HCT116 (cell line): ENCODE measurements at regions not wholly inside any gene's neighbourhood (a gene's known extent, or its start where the extent isn't known, plus 50 kb on each side); places are given as distances from the start of the nearest gene placed in this dataset.

ENCODE experiments used
- ATAC-seq: fragments of 200-7000 bp; cut with Tn5 transposase; 2 replicates; pipeline ENCODE4 v1.9.1; 2020; ENCODE audit warnings: mild to moderate bottlenecking, moderate library complexity
- BruUV-seq: library from RNA; stranded (reverse); fragments of 400-500 nt; replicated peaks from 2 replicates; lab custom pipeline; 2021; lab: Mats Ljungman, UMichigan
- CTCF ChIA-PET: fragments of 300-600 bp; sonication (Branson Sonifier 250); formaldehyde crosslinking; loops from one replicate; lab custom pipeline; 2021; ENCODE audit warnings: antibody characterized with exemption; lab: Charles Lee
- POLR2A ChIA-PET: fragments of 300-600, 350-600 bp; sonication (Branson Sonifier 250); formaldehyde crosslinking; loops from one replicate; lab custom pipeline; 2021; ENCODE audit warnings: antibody characterized with exemption; lab: Charles Lee
- RAD21 ChIA-PET, 2 experiments: fragments of 300-600 bp; sonication (Branson Sonifier 250); formaldehyde crosslinking; loops; one replicate each; lab custom pipeline; 2023; ENCODE audit warnings: low total read pairs in 2 of 2; ENCODE audit not compliant: uncharacterized antibody in 2 of 2, unreplicated experiment in 2 of 2, low non-redundant PET in 1 of 2; lab: Charles Lee
- DNase-seq: peaks from one replicate; pipeline ENCODE4 v3.0.0-alpha.2; 2010; ENCODE audit warnings: low read depth, low spot score
- H2AFZ ChIP-seq: fragments of 200-600 bp; shearing (Covaris generic), sonication (generic); 2 replicates; pipeline ENCODE4 v1.6.1; 2017; ENCODE audit warnings: low read depth, mixed run types, mixed read lengths, antibody characterized with exemption, low read length; ENCODE audit not compliant: poor library complexity, severe bottlenecking
- H3K27ac ChIP-seq: 2 replicates; pipeline ENCODE4 v1.5.1; 2012; ENCODE audit warnings: low read depth, low read length
- H3K27me3 ChIP-seq: fragments of 200-600 bp; sonication (generic); 2 replicates; pipeline ENCODE4 v1.6.1; 2016; ENCODE audit warnings: mixed run types, low read length, mixed read lengths; ENCODE audit not compliant: insufficient read depth
- H3K36me3 ChIP-seq, 2 experiments: fragments of 200-500 bp in 1 of 2; fragments of 200-600 bp in 1 of 2; sonication (Bioruptor generic) in 1 of 2; sonication (generic) in 1 of 2; 2 replicates each; pipeline versions ENCODE4 v1.5.1 to v1.6.1; 2014 to 2016; ENCODE audit warnings: low read length in 2 of 2, inconsistent platforms in 1 of 2, mixed read lengths in 1 of 2, mixed run types in 1 of 2; ENCODE audit not compliant: insufficient read depth in 2 of 2, control insufficient read depth in 1 of 2
- H3K4me1 ChIP-seq, 2 experiments: fragments of 200-600 bp in 1 of 2; sonication (generic) in 1 of 2; 2 replicates each; pipeline versions ENCODE4 v1.5.1 to v1.6.1; 2012 to 2017; ENCODE audit warnings: low read length in 2 of 2, inconsistent platforms in 1 of 2, mild to moderate bottlenecking in 1 of 2, mixed read lengths in 1 of 2, mixed run types in 1 of 2, moderate library complexity in 1 of 2; ENCODE audit not compliant: insufficient read depth in 2 of 2, control insufficient read depth in 1 of 2
- H3K4me2 ChIP-seq: fragments of 200-600 bp; sonication (generic); 2 replicates; pipeline ENCODE4 v1.6.1; 2017; ENCODE audit warnings: mixed run types, low read length, mixed read lengths
- H3K4me3 ChIP-seq, 2 experiments: fragments of 200-600 bp in 1 of 2; sonication (generic) in 1 of 2; replicated peaks in 1 of 2; 2 replicates each; pipeline ENCODE4 v1.5.1; 2011 to 2016; ENCODE audit warnings: low read length in 2 of 2, control low read depth in 1 of 2, low read depth in 1 of 2, mild to moderate bottlenecking in 1 of 2, mixed read lengths in 1 of 2, mixed run types in 1 of 2
- H3K79me2 ChIP-seq: fragments of 200-600 bp; sonication (generic); 2 replicates; pipeline ENCODE4 v1.6.1; 2017; ENCODE audit warnings: mild to moderate bottlenecking, mixed run types, low read length, moderate library complexity, mixed read lengths; ENCODE audit not compliant: insufficient read depth
- H3K9ac ChIP-seq: fragments of 200-600 bp; sonication (generic); 2 replicates; pipeline ENCODE4 v1.6.1; 2016; ENCODE audit warnings: low read length, mixed read lengths
- H3K9me2 ChIP-seq: fragments of 200-600 bp; sonication (generic), shearing (Covaris generic); 2 replicates; pipeline ENCODE4 v1.6.1; 2017; ENCODE audit warnings: mixed run types, mild to moderate bottlenecking, moderate library complexity; ENCODE audit not compliant: insufficient read depth
- H3K9me3 ChIP-seq, 2 experiments: fragments of 200-500 bp in 1 of 2; fragments of 200-600 bp in 1 of 2; sonication (Bioruptor generic) in 1 of 2; sonication (generic) in 1 of 2; 2 replicates each; pipeline ENCODE4 v1.6.1; 2014 to 2017; ENCODE audit warnings: low read length in 2 of 2, mixed read lengths in 2 of 2, inconsistent platforms in 1 of 2, low read depth in 1 of 2, mild to moderate bottlenecking in 1 of 2, mixed run types in 1 of 2, moderate library complexity in 1 of 2; ENCODE audit not compliant: control insufficient read depth in 1 of 2, insufficient read depth in 1 of 2
- H4K20me1 ChIP-seq: fragments of 200-600 bp; sonication (generic), shearing (Covaris generic); 2 replicates; pipeline ENCODE4 v1.6.1; 2017; ENCODE audit warnings: mixed run types, mild to moderate bottlenecking, moderate library complexity; ENCODE audit not compliant: insufficient read depth
- CBX3 ChIP-seq: IDR thresholded peaks from 2 replicates; pipeline ENCODE4 v1.6.1; 2012; ENCODE audit warnings: low read depth
- CEBPB ChIP-seq: IDR thresholded peaks from 2 replicates; pipeline ENCODE4 v1.6.1; 2012; ENCODE audit warnings: low read depth
- EGR1 ChIP-seq: IDR thresholded peaks from 2 replicates; pipeline ENCODE4 v1.6.1; 2012; ENCODE audit warnings: low read depth
- ELF1 ChIP-seq: IDR thresholded peaks from 2 replicates; pipeline ENCODE4 v1.6.1; 2012; ENCODE audit warnings: low read depth, borderline replicate concordance
- EZH2 ChIP-seq: fragments of 200-600 bp; sonication (generic); IDR thresholded peaks from 2 replicates; pipeline ENCODE4 v1.6.1; 2017; ENCODE audit warnings: antibody characterized with exemption, mixed run types
- EZH2phosphoT487 ChIP-seq: fragments of 200-600 bp; IDR thresholded peaks from 2 replicates; pipeline ENCODE4 v1.6.1; 2018; ENCODE audit warnings: antibody characterized with exemption, borderline replicate concordance
- FOSL1 ChIP-seq: IDR thresholded peaks from 2 replicates; pipeline ENCODE4 v1.6.1; 2012; ENCODE audit warnings: low read depth
- POLR2A ChIP-seq: IDR thresholded peaks from 2 replicates; pipeline ENCODE4 v1.7.0; 2011; ENCODE audit warnings: borderline replicate concordance; ENCODE audit not compliant: insufficient read depth, insufficient read length; ENCODE audit errors: extremely low read depth
- POLR2AphosphoS5 ChIP-seq: IDR thresholded peaks from 2 replicates; pipeline ENCODE4 v1.6.1; 2011; ENCODE audit warnings: mild to moderate bottlenecking, low read depth, low read length, moderate library complexity
- RAD21 ChIP-seq: IDR thresholded peaks from 2 replicates; pipeline ENCODE4 v1.6.1; 2012; ENCODE audit warnings: low read depth, mild to moderate bottlenecking
- SIN3A ChIP-seq: IDR thresholded peaks from 2 replicates; pipeline ENCODE4 v1.6.1; 2012; ENCODE audit warnings: low read depth
- SP1 ChIP-seq: IDR thresholded peaks from 2 replicates; pipeline ENCODE4 v1.6.1; 2012; ENCODE audit warnings: low read depth
- YY1 ChIP-seq: IDR thresholded peaks from 2 replicates; pipeline ENCODE4 v1.6.1; 2011; ENCODE audit warnings: low read length, low read depth, moderate library complexity, mild to moderate bottlenecking; ENCODE audit not compliant: insufficient replicate concordance; ENCODE audit errors: extremely low read depth
- ZFX ChIP-seq: fragments of 450-650 bp; IDR thresholded peaks from 2 replicates; pipeline ENCODE4 v1.6.1; 2017
- ZNF274 ChIP-seq: fragments of 200-500 bp; sonication (Bioruptor generic); IDR thresholded peaks from 2 replicates; pipeline ENCODE4 v1.6.1; 2014; ENCODE audit warnings: mild to moderate bottlenecking, low read depth, low read length, inconsistent platforms
- intact Hi-C: fragments of 100-400 bp; cut with micrococcal nuclease; formaldehyde crosslinking; loops from 2 replicates; pipeline ENCODE4 v1.10.0; 2022
- TF ChIP-seq, protein P1 (sequence below): IDR thresholded peaks from 2 replicates; pipeline ENCODE4 v1.6.1; 2012
- TF ChIP-seq, protein P2 (sequence below), 3 experiments: fragments of 200-600 bp in 1 of 3; sonication (generic) in 1 of 3; IDR thresholded peaks in 2 of 3; conservative IDR thresholded peaks in 1 of 3; 2 replicates each; pipeline ENCODE4 v1.5.1; 2012 to 2017; ENCODE audit warnings: low read depth in 2 of 3, low read length in 2 of 3, antibody characterized with exemption in 1 of 3, borderline replicate concordance in 1 of 3, control low read depth in 1 of 3, mild to moderate bottlenecking in 1 of 3, mixed read lengths in 1 of 3, mixed run types in 1 of 3, moderate library complexity in 1 of 3; ENCODE audit not compliant: insufficient read depth in 1 of 3

DNA sequence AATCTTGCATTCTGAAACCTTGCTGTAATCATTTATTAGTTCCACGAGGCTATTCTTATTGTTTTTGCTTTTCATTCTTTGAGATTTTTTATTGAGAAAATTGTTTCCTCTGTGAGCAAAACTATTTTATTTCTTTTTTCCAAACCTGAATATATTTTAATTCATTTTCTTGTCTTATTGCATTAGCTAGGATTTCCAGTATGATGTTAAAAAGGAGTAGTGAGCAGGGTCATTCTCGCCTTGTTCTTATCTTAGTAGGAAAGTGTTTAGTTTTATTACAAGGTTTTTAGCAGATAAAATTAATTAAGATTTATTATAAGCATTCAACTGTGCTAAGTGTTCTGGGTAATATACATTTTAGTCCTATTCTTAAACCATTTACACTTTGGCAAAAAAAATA, 214.6 kb upstream of the KLF6 start:
- no peak overlapping the region for H2AFZ ChIP-seq
- DNase-seq = no peak
- BruUV-seq = no TSS peak
- no peak overlapping the region for H3K4me3 ChIP-seq
- no peaks in the 10 kb centered on the region for H3K9me2 ChIP-seq
- CTCF ChIA-PET = no interaction called here
- H3K27ac ChIP-seq = no peak overlapping the region
- TF ChIP-seq ELF1 = no peak
- no peak for TF ChIP-seq SIN3A
- no peak for TF ChIP-seq ZNF274
- TF ChIP-seq, all 23 proteins: peak for 0
- no peak for ATAC-seq
- ChIA-PET RAD21 (no interaction called here), POLR2A (no interaction called here)
- no peaks in the 10 kb centered on the region for H3K36me3 ChIP-seq
- no peaks in the 10 kb centered on the region for H3K9me3 ChIP-seq
- no peaks in the 10 kb centered on the region for H4K20me1 ChIP-seq
- no peaks in the 10 kb centered on the region for H3K27me3 ChIP-seq
- H3K4me1 ChIP-seq = no peaks in the 10 kb centered on the region
- no peaks in the 10 kb centered on the region for H3K79me2 ChIP-seq
- intact Hi-C loops = no loop called here
- H3K9ac ChIP-seq = no peak overlapping the region
- H3K4me2 ChIP-seq = no peak overlapping the region

DNA sequence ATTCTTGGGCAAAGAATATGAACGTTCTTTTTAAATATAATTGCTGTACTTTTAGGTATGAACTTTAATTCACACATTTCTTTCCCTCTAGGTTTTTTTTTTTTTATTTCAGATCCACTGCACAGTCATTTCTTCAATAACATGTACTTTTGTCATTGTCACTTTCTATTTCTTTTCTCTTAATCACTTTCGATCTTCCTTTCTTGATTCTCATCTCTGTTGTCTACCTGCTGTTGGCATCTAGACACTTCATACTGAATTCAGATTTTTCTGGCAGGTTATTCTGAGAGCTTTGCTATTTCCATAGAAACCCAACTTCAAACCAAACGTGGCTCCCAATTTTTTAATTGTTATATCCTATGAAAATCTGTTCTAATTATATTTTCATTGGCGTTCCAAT, 211.7 kb upstream of the KLF6 start:
- Histone ChIP-seq H3K27ac (no peak overlapping the region), H3K36me3 (no peaks in the 10 kb centered on the region)

More for the DNA sequence above, 211.7 kb upstream of the KLF6 start:
- DNase-seq (no peak), ATAC-seq (no peak)
- intact Hi-C loops = no loop called here
- RAD21 ChIA-PET = no interaction called here
- no peak overlapping the region for H3K4me2 ChIP-seq
- H3K27me3 ChIP-seq = no peaks in the 10 kb centered on the region
- BruUV-seq = no TSS peak
- CTCF ChIA-PET = no interaction called here
- H3K9me2 ChIP-seq = no peaks in the 10 kb centered on the region
- H3K9me3 ChIP-seq = no peaks in the 10 kb centered on the region
- H3K4me1 ChIP-seq = peaks cover 0 to under 1% of the 10 kb centered on the region in 2 experiments; a peak in 1 of 4 replicates
- POLR2A ChIA-PET = no interaction called here
- H2AFZ ChIP-seq = no peak overlapping the region
- no peak overlapping the region for H3K9ac ChIP-seq
- no peaks in the 10 kb centered on the region for H3K79me2 ChIP-seq
- TF ChIP-seq, protein P1, sequence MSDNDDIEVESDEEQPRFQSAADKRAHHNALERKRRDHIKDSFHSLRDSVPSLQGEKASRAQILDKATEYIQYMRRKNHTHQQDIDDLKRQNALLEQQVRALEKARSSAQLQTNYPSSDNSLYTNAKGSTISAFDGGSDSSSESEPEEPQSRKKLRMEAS = no peak
- TF ChIP-seq CEBPB (no peak), SIN3A (no peak), EZH2 (no peak), POLR2AphosphoS5 (no peak), ZNF274 (no peak), EGR1 (no peak), YY1 (no peak), EZH2phosphoT487 (no peak), ZFX (no peak), FOSL1 (no peak), POLR2A (no peak), CBX3 (no peak), ELF1 (no peak), SP1 (no peak), RAD21 (no peak)
- TF ChIP-seq, protein P2, sequence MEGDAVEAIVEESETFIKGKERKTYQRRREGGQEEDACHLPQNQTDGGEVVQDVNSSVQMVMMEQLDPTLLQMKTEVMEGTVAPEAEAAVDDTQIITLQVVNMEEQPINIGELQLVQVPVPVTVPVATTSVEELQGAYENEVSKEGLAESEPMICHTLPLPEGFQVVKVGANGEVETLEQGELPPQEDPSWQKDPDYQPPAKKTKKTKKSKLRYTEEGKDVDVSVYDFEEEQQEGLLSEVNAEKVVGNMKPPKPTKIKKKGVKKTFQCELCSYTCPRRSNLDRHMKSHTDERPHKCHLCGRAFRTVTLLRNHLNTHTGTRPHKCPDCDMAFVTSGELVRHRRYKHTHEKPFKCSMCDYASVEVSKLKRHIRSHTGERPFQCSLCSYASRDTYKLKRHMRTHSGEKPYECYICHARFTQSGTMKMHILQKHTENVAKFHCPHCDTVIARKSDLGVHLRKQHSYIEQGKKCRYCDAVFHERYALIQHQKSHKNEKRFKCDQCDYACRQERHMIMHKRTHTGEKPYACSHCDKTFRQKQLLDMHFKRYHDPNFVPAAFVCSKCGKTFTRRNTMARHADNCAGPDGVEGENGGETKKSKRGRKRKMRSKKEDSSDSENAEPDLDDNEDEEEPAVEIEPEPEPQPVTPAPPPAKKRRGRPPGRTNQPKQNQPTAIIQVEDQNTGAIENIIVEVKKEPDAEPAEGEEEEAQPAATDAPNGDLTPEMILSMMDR (IDR thresholded peaks at IDR 0.05 in 2 of 3, conservative IDR thresholded peaks at IDR 0.05 in 1 of 3; ENCODE audit: borderline replicate concordance in 1 of 3, insufficient read depth in 1 of 3, low read depth in 2 of 3, low read length in 2 of 3) = no peak
- H4K20me1 ChIP-seq = no peaks in the 10 kb centered on the region
- H3K4me3 ChIP-seq = no peak overlapping the region
